Adrenal gland (tissue), 9 donors: ENCODE measurements at regions not wholly inside any gene's neighbourhood (a gene's known extent, or its start where the extent isn't known, plus 50 kb on each side); places are given as distances from the start of the nearest gene placed in this dataset.

ENCODE experiments used
- DNase-seq, 7 donors: peaks; one replicate each; pipeline ENCODE4 v3.0.0-alpha.2; 2019 to 2020
- H3K27ac ChIP-seq, 5 donors: fragments of 200-600 bp; sonication (generic) in 4 of 5; 1 replicate in 3 of 5; 2 replicates in 2 of 5; pipeline versions ENCODE4 v1.5.1 to v1.8.0; 2016 to 2020; ENCODE audit warnings: mild to moderate bottlenecking in 1 of 5
- H3K27me3 ChIP-seq: fragments of 200-600 bp; 2 replicates; pipeline ENCODE4 v1.8.0; 2021
- H3K36me3 ChIP-seq, 2 donors: fragments of 200-600 bp; replicated peaks in 1 of 2; 1 replicate in 1 of 2; 2 replicates in 1 of 2; pipeline versions ENCODE4 v1.5.1 to v1.8.0; 2018 to 2022
- H3K4me1 ChIP-seq, 2 donors: fragments of 200-600 bp; replicated peaks in 1 of 2; 1 replicate in 1 of 2; 2 replicates in 1 of 2; pipeline versions ENCODE4 v1.5.1 to v1.8.0; 2018 to 2021
- H3K4me3 ChIP-seq, 4 donors: fragments of 200-600 bp; sonication (generic) in 3 of 4; one replicate each; pipeline ENCODE4 v1.5.1; 2016 to 2018
- H3K9me3 ChIP-seq, 3 donors: fragments of 200-600 bp; sonication (generic) in 1 of 3; replicated peaks in 1 of 3; 1 replicate in 2 of 3; 2 replicates in 1 of 3; pipeline versions ENCODE4 v1.5.1 to v1.8.0; 2016 to 2021
- CTCF ChIP-seq, 6 experiments: fragments of 450-650 bp in 4 of 6; fragments of 200-600 bp in 2 of 6; sonication (generic) in 1 of 6; IDR thresholded peaks; 1 replicate in 5 of 6; 2 replicates in 1 of 6; pipeline versions ENCODE4 v1.5.1 to v1.8.0; 2016 to 2021; ENCODE audit warnings: antibody characterized with exemption in 6 of 6, mild to moderate bottlenecking in 2 of 6, moderate library complexity in 1 of 6
- POLR2A ChIP-seq, 2 donors: fragments of 450-650 bp; IDR thresholded peaks; one replicate each; pipeline ENCODE4 v1.6.1; 2017; ENCODE audit warnings: antibody characterized with exemption in 2 of 2, mild to moderate bottlenecking in 2 of 2, moderate library complexity in 1 of 2
- WGBS, 4 donors: extraction: QIAGEN DNeasy Blood & Tissue Kit in 2 of 4; methylation state at CpG; one replicate each; pipeline versions ENCODE4 v1.1.5 to v1.1.7; 2013 to 2017; 5-methylcytosine and 5-hydroxymethylcytosine counted together
- intact Hi-C, 2 donors: fragments of 100-400 bp; cut with DNase I; formaldehyde crosslinking; loops; one replicate each; pipeline versions ENCODE4 v1.14.1 to v1.15.0; 2022 to 2023
- donor health status: healthy with polysubstance abuse.
- donor health status: Bipolar disorder and iron deficiency.
- donor health status: DM: yes; HTN: yes; CAD: no.
- donor health status: DM: no; HTN: no; CAD: no.
- donor health status: DM: no; HTN: no; CAD: no.

- peaks cover 0 to 3% (median 0%) of the 10 kb centered on the region in 3 donors for H3K9me3 ChIP-seq
- TF ChIP-seq POLR2A (IDR thresholded peaks at IDR 0.05) (no peak), CTCF (IDR thresholded peaks at IDR 0.05) (no peak)
- no peak overlapping the region for H3K4me3 ChIP-seq
- WGBS, 4 donors = 78 to 88% (median 85%) methylated on average over 2 of the region's 2 CpGs
- intact Hi-C loops = no loop called here
- no peaks in the 10 kb centered on the region for H3K4me1 ChIP-seq
- DNase-seq = no peak
- H3K36me3 ChIP-seq = no peaks in the 10 kb centered on the region
- H3K27ac ChIP-seq = no peak overlapping the region
- no peaks in the 10 kb centered on the region for H3K27me3 ChIP-seq
These were observed 618.0 kb downstream of the CDH26 start for GRCh38 chr20:60576236-60576635.

GRCh38 chr20:60579941-60580515 lies 621.8 kb downstream of the CDH26 start:
- H3K4me1 ChIP-seq = no peaks in the 10 kb centered on the region
- TF ChIP-seq POLR2A (IDR thresholded peaks at IDR 0.05) = no peak
- no peak for TF ChIP-seq CTCF (IDR thresholded peaks at IDR 0.05)
- no peak overlapping the region for H3K4me3 ChIP-seq
- 56 to 81% (median 79%) methylated on average over 3 to 4 of the region's 4 CpGs for WGBS, 4 donors
- no peaks in the 10 kb centered on the region for H3K27me3 ChIP-seq
- no peaks in the 10 kb centered on the region for H3K36me3 ChIP-seq
- H3K9me3 ChIP-seq = peaks cover 0 to 3% (median 0%) of the 10 kb centered on the region in 3 donors
- intact Hi-C loops = no loop called here
- no peak overlapping the region for H3K27ac ChIP-seq
- no peak for DNase-seq

- WGBS, 4 donors = 62 to 80% (median 67%) methylated on average over 4 of the region's 4 CpGs
- Histone ChIP-seq H3K27me3 (no peaks in the 10 kb centered on the region), H3K36me3 (no peaks in the 10 kb centered on the region), H3K4me3 (no peak overlapping the region), H3K9me3 (peaks cover 0 to 3% (median 0%) of the 10 kb centered on the region in 3 donors), H3K4me1 (no peaks in the 10 kb centered on the region), H3K27ac (no peak overlapping the region)
- TF ChIP-seq POLR2A (IDR thresholded peaks at IDR 0.05) = no peak
- no peak for TF ChIP-seq CTCF (IDR thresholded peaks at IDR 0.05)
- DNase-seq = no peak
- intact Hi-C loops = no loop called here
These were observed 623.4 kb downstream of the CDH26 start for GRCh38 chr20:60581606-60582115.

GRCh38 chr20:60583741-60584140 lies 625.5 kb downstream of the CDH26 start:
- no peak overlapping the region for H3K27ac ChIP-seq
- intact Hi-C loops = no loop called here
- 75 to 87% (median 81%) methylated on average over 2 of the region's 2 CpGs for WGBS, 4 donors

More at GRCh38 chr20:60583741-60584140, 625.5 kb downstream of the CDH26 start:
- H3K36me3 ChIP-seq = no peaks in the 10 kb centered on the region
- H3K27me3 ChIP-seq = no peaks in the 10 kb centered on the region
- no peak overlapping the region for H3K4me3 ChIP-seq
- H3K4me1 ChIP-seq = no peaks in the 10 kb centered on the region
- TF ChIP-seq POLR2A (IDR thresholded peaks at IDR 0.05) (no peak), CTCF (IDR thresholded peaks at IDR 0.05) (no peak)
- no peak for DNase-seq
- no peaks in the 10 kb centered on the region for H3K9me3 ChIP-seq
